Vagina (tissue), 2 donors: ENCODE measurements at regions not wholly inside any gene's neighbourhood (a gene's known extent, or its start where the extent isn't known, plus 50 kb on each side); places are given as distances from the start of the nearest gene placed in this dataset.

Experiments
- POLR2A ChIP-seq, 2 donors: fragments of 450-650 bp; IDR thresholded peaks; one replicate each; pipeline ENCODE4 v1.6.1; 2017; ENCODE audit warnings: antibody characterized with exemption in 2 of 2, mild to moderate bottlenecking in 2 of 2, moderate library complexity in 2 of 2
- POLR2AphosphoS5 ChIP-seq, 2 donors: sonication (generic); formaldehyde crosslinking; IDR thresholded peaks; one replicate each; pipeline ENCODE4 v1.9.0; 2017; ENCODE audit warnings: antibody characterized with exemption in 2 of 2, mild to moderate bottlenecking in 2 of 2, low read depth in 1 of 2; ENCODE audit not compliant: insufficient read depth in 1 of 2
- TF ChIP-seq, protein P1 (sequence below), 3 experiments: fragments of 450-650 bp in 2 of 3; fragments of 200-600 bp in 1 of 3; sonication (generic) in 1 of 3; IDR thresholded peaks; one replicate each; pipeline ENCODE4 v1.5.1; 2017 to 2019; ENCODE audit warnings: antibody characterized with exemption in 3 of 3, mild to moderate bottlenecking in 2 of 3, moderate library complexity in 2 of 3

GRCh38 chr10:31116226-31116625 lies 84.6 kb upstream of the ZNF438 start:
- TF ChIP-seq, protein P1, sequence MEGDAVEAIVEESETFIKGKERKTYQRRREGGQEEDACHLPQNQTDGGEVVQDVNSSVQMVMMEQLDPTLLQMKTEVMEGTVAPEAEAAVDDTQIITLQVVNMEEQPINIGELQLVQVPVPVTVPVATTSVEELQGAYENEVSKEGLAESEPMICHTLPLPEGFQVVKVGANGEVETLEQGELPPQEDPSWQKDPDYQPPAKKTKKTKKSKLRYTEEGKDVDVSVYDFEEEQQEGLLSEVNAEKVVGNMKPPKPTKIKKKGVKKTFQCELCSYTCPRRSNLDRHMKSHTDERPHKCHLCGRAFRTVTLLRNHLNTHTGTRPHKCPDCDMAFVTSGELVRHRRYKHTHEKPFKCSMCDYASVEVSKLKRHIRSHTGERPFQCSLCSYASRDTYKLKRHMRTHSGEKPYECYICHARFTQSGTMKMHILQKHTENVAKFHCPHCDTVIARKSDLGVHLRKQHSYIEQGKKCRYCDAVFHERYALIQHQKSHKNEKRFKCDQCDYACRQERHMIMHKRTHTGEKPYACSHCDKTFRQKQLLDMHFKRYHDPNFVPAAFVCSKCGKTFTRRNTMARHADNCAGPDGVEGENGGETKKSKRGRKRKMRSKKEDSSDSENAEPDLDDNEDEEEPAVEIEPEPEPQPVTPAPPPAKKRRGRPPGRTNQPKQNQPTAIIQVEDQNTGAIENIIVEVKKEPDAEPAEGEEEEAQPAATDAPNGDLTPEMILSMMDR (IDR thresholded peaks at IDR 0.05), result no peak
- TF ChIP-seq POLR2A (IDR thresholded peaks at IDR 0.05) (no peak), POLR2AphosphoS5 (IDR thresholded peaks at IDR 0.05; ENCODE audit: insufficient read depth in 1 of 2, low read depth in 1 of 2) (no peak)
